ENCODE measurements at regions not wholly inside any gene's neighbourhood (a gene's known extent, or its start where the extent isn't known, plus 50 kb on each side); places are given as distances from the start of the nearest gene placed in this dataset.

DNA sequence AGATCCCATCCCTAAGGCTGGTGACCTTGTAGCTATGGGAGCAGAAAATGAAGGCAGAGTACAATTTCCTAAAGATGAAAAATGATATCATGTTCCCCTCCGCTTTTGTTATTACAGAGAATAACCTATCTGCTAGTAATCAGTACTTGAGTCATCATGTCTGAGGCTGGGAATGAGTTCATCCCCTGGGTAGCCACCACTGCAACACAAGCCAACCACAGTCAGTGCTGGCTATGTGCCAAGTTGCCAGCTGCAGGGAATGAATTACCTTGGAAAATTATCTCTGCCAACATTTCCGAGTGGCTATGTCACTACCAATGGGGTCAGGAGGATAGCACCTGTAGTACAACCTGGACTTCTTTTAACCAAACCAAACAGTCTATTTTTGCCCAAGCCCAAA, 1094.7 kb upstream of the DDX18 start:
- Mint-ChIP-seq H3K4me3 (no peak overlapping the region), H3K9me3 (peaks cover 11% of the 10 kb centered on the region), H3K36me3 (ENCODE audit: low read depth) (no peaks in the 10 kb centered on the region), H3K4me1 (no peaks in the 10 kb centered on the region), H3K27me3 (no peaks in the 10 kb centered on the region), H3K27ac (no peak overlapping the region)
- POLR2A ChIA-PET = no interaction called here
- intact Hi-C loops (cut with micrococcal nuclease) = no loop called here
- TF ChIP-seq, protein P1, sequence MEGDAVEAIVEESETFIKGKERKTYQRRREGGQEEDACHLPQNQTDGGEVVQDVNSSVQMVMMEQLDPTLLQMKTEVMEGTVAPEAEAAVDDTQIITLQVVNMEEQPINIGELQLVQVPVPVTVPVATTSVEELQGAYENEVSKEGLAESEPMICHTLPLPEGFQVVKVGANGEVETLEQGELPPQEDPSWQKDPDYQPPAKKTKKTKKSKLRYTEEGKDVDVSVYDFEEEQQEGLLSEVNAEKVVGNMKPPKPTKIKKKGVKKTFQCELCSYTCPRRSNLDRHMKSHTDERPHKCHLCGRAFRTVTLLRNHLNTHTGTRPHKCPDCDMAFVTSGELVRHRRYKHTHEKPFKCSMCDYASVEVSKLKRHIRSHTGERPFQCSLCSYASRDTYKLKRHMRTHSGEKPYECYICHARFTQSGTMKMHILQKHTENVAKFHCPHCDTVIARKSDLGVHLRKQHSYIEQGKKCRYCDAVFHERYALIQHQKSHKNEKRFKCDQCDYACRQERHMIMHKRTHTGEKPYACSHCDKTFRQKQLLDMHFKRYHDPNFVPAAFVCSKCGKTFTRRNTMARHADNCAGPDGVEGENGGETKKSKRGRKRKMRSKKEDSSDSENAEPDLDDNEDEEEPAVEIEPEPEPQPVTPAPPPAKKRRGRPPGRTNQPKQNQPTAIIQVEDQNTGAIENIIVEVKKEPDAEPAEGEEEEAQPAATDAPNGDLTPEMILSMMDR (IDR thresholded peaks at IDR 0.05) = no peak
- CTCF ChIA-PET = no interaction called here
- ATAC-seq (ENCODE audit: low read depth) (no peak), DNase-seq (no peak)

DNA sequence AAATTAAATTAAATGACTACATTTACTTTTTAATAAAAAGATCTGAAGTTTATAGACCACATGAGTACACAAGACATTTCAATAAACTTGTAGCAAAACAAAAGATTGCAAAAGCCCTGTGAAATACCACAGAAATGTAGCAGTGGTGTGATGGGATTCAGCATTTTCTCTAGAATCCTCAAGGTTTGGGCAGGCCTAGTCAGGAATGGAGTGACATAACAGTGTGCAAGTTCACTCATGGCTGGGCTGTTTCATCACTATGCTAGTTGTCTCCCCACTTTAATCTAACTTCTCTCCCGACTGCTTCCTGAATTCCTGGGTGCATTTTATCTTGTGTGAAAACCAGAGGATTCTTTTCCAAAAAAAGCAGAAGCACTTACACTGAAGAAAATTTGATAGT, 1089.9 kb upstream of the DDX18 start:
- Mint-ChIP-seq H3K9me3 (peaks cover 11% of the 10 kb centered on the region), H3K4me1 (no peaks in the 10 kb centered on the region), H3K36me3 (ENCODE audit: low read depth) (no peaks in the 10 kb centered on the region), H3K4me3 (no peak overlapping the region), H3K27me3 (no peaks in the 10 kb centered on the region), H3K27ac (no peak overlapping the region)
- CTCF ChIA-PET = no interaction called here
- ATAC-seq (ENCODE audit: low read depth) (no peak), DNase-seq (no peak)
- intact Hi-C loops (cut with micrococcal nuclease) = no loop called here
- POLR2A ChIA-PET = no interaction called here
- TF ChIP-seq, protein P1 (IDR thresholded peaks at IDR 0.05) = no peak

DNA sequence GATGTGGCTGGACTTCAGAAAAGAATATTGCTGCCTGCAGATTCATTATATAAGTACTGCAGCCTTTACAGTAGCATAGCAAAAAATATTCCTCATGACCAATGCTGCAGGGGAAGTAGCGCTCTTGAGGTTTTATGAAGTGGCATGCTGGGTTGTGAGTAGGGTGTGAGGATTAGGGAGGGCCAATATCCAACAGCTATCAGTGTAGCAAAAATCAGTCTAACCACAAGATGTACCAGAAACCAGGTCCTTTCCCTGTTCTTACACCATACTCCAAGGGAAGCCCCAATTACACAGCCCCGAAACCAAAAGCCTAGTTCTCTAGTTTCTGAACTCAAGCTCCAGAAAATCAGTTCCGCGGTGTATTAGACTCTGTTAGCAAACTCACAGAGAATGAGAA, 1082.2 kb upstream of the DDX18 start:
- DNase-seq (no peak), ATAC-seq (ENCODE audit: low read depth) (no peak)
- Mint-ChIP-seq H3K27ac (no peak overlapping the region), H3K36me3 (ENCODE audit: low read depth) (no peaks in the 10 kb centered on the region), H3K4me1 (no peaks in the 10 kb centered on the region), H3K27me3 (no peaks in the 10 kb centered on the region), H3K4me3 (no peak overlapping the region), H3K9me3 (peaks cover 3% of the 10 kb centered on the region)
- TF ChIP-seq, protein P1 (IDR thresholded peaks at IDR 0.05) = no peak
- POLR2A ChIA-PET = no interaction called here
- CTCF ChIA-PET = no interaction called here
- intact Hi-C loops (cut with micrococcal nuclease) = no loop called here

DNA sequence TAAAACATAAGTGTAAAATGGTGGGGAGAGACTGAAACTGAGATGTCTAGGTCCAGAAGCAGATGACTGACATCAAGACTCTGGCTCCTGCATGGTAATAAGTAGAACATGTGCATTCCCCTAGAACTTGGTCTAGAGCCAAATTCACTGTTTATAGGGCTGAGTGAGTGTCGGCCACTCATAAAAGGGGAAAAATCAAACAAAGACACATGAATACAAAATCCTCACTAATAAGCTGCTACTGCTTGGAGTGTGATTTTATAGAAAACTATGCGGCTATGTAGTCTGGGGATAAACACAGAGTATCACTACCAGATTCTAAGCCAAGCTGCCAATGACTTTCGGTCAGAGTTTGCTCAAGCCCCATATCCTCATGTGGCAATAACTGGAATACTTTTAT, 1080.8 kb upstream of the DDX18 start:
- POLR2A ChIA-PET = no interaction called here
- H3K4me3 Mint-ChIP-seq = no peak overlapping the region
- no peak for ATAC-seq (ENCODE audit: low read depth)
- peaks cover 3% of the 10 kb centered on the region for H3K9me3 Mint-ChIP-seq
- CTCF ChIA-PET = no interaction called here
- TF ChIP-seq, protein P1 (IDR thresholded peaks at IDR 0.05) = no peak
- DNase-seq = no peak
- intact Hi-C loops (cut with micrococcal nuclease) = no loop called here
- no peaks in the 10 kb centered on the region for H3K27me3 Mint-ChIP-seq
- H3K27ac Mint-ChIP-seq = no peak overlapping the region
- no peaks in the 10 kb centered on the region for H3K36me3 Mint-ChIP-seq (ENCODE audit: low read depth)
- no peaks in the 10 kb centered on the region for H3K4me1 Mint-ChIP-seq

DNA sequence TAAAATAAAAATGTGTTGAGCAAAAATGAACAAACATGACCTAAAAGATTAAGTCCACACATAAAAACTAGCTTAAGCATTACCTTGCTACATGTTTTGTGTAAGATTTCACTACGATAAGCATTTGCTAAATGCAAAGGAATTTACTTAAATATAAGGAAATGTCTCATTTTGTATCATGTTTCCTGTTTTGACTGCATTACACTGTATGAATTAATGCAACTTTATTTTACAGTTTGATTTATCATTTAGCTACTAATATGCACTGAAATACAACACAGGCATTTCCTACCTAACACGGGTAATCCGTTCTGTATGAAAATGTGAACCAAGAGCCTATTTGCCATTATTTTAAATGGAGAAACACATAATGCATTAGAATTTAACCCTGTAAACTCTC, 1076.5 kb upstream of the DDX18 start:
- peaks cover 3% of the 10 kb centered on the region for H3K9me3 Mint-ChIP-seq
- ChIA-PET CTCF (no interaction called here), POLR2A (no interaction called here)
- TF ChIP-seq, protein P1 (IDR thresholded peaks at IDR 0.05) = no peak
- H3K27me3 Mint-ChIP-seq = no peaks in the 10 kb centered on the region
- no peaks in the 10 kb centered on the region for H3K36me3 Mint-ChIP-seq (ENCODE audit: low read depth)
- DNase-seq (no peak), ATAC-seq (ENCODE audit: low read depth) (no peak)
- intact Hi-C loops (cut with micrococcal nuclease) = no loop called here
- H3K4me1 Mint-ChIP-seq = no peaks in the 10 kb centered on the region
- no peak overlapping the region for H3K4me3 Mint-ChIP-seq
- no peak overlapping the region for H3K27ac Mint-ChIP-seq
